OCI-LY3 (cell line): ENCODE measurements at regions not wholly inside any gene's neighbourhood (a gene's known extent, or its start where the extent isn't known, plus 50 kb on each side); places are given as distances from the start of the nearest gene placed in this dataset.

ENCODE experiments used
- H2AFZ ChIP-seq: fragments of 200-600, 300-600 bp; shearing (Covaris generic); 2 replicates; pipeline ENCODE4 v1.6.0; 2014; ENCODE audit warnings: antibody characterized with exemption, low read depth, low read length
- H3K27ac ChIP-seq: fragments of 200-600, 300-600 bp; sonication (generic); 2 replicates; pipeline ENCODE4 v1.5.1; 2014; ENCODE audit warnings: mild to moderate bottlenecking, low read length, moderate library complexity, mixed read lengths
- H3K27me3 ChIP-seq: fragments of 200-600, 300-600 bp; sonication (generic); 2 replicates; pipeline ENCODE4 v1.6.1; 2014; ENCODE audit warnings: low read depth, low read length, mixed read lengths
- H3K36me3 ChIP-seq: fragments of 200-600, 300-600 bp; sonication (generic); replicated peaks from 2 replicates; pipeline ENCODE3; 2014; ENCODE audit warnings: low read depth, low read length, mixed read lengths
- H3K4me1 ChIP-seq: fragments of 300-600, 200-600 bp; sonication (generic); 2 replicates; pipeline ENCODE4 v1.6.1; 2014; ENCODE audit warnings: low read length, mixed read lengths
- H3K4me2 ChIP-seq: fragments of 200-600, 300-600 bp; sonication (generic); 2 replicates; pipeline ENCODE4 v1.6.1; 2014; ENCODE audit warnings: low read length, mixed read lengths
- H3K4me3 ChIP-seq: fragments of 300-600, 200-600 bp; sonication (generic); 2 replicates; pipeline ENCODE4 v1.5.1; 2014; ENCODE audit warnings: antibody characterized with exemption, mild to moderate bottlenecking, low read length, moderate library complexity
- H3K79me2 ChIP-seq: fragments of 300-600, 200-600 bp; shearing (Covaris generic); 2 replicates; pipeline ENCODE4 v1.6.1; 2014; ENCODE audit warnings: mild to moderate bottlenecking, low read length, mixed read lengths
- H3K9ac ChIP-seq: fragments of 300-600, 200-600 bp; shearing (Covaris generic); 2 replicates; pipeline ENCODE4 v1.6.0; 2014; ENCODE audit warnings: mild to moderate bottlenecking, low read length, moderate library complexity
- H3K9me3 ChIP-seq: fragments of 200-600, 300-600 bp; shearing (Covaris generic); 2 replicates; pipeline ENCODE4 v1.6.1; 2014; ENCODE audit warnings: low read length, mixed read lengths; ENCODE audit not compliant: insufficient read depth
- H4K20me1 ChIP-seq: fragments of 200-600, 300-600 bp; sonication (generic); 2 replicates; pipeline ENCODE4 v1.6.1; 2016; ENCODE audit warnings: low read length, mixed read lengths; ENCODE audit not compliant: insufficient read depth
- EZH2phosphoT487 ChIP-seq: fragments of 200-600 bp; shearing (Covaris generic); IDR thresholded peaks from 2 replicates; pipeline ENCODE4 v1.6.1; 2018; ENCODE audit warnings: antibody characterized with exemption, mixed run types, low read depth
- TF ChIP-seq, protein P1 (sequence below): fragments of 200-600, 300-600 bp; sonication (generic); IDR thresholded peaks from 2 replicates; pipeline ENCODE4 v1.5.1; 2014; ENCODE audit warnings: antibody characterized with exemption, low read length, low read depth

DNA sequence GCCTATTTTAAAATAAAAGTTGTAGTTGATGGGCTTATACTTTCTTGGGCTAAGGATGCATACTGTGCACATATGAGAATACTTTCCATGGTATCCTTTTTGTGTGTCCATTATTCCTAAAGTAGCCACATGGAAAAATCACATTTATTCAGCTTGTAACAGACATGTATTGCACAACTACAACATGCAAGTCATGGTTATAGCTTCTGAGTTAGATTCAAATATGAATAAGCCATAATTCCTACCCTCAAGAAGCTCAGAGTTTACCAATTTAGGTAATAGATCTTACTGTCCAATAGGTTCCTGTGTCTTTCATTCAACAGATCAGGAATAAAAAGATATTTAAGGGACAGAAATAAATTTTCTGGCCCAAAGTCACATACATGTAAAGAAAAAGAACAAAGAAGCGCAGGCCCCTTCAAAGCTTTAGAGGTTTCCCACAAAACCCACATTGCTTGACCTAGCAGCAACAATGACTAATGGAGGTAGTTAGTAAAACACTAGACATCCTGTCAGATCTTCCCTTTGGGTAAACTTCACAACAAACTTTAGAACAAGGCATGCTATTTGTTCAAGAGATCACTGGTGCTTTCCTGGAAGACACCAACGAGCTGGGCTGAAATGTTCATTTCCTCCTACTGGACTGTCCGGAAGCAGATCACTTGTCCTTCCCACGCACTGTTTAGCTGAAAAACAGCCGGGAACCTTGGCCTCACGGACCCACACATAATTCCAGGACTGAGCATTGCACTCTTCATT is 78.4 kb upstream of the ITGA1 start:
- H2AFZ ChIP-seq, result no peak overlapping the region
- H3K27ac ChIP-seq, result no peak overlapping the region
- H3K4me3 ChIP-seq, result no peak overlapping the region
- no peak for TF ChIP-seq EZH2phosphoT487
- TF ChIP-seq, protein P1, sequence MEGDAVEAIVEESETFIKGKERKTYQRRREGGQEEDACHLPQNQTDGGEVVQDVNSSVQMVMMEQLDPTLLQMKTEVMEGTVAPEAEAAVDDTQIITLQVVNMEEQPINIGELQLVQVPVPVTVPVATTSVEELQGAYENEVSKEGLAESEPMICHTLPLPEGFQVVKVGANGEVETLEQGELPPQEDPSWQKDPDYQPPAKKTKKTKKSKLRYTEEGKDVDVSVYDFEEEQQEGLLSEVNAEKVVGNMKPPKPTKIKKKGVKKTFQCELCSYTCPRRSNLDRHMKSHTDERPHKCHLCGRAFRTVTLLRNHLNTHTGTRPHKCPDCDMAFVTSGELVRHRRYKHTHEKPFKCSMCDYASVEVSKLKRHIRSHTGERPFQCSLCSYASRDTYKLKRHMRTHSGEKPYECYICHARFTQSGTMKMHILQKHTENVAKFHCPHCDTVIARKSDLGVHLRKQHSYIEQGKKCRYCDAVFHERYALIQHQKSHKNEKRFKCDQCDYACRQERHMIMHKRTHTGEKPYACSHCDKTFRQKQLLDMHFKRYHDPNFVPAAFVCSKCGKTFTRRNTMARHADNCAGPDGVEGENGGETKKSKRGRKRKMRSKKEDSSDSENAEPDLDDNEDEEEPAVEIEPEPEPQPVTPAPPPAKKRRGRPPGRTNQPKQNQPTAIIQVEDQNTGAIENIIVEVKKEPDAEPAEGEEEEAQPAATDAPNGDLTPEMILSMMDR, result no peak
- peaks cover 12% of the 10 kb centered on the region for H3K4me1 ChIP-seq
- no peaks in the 10 kb centered on the region for H4K20me1 ChIP-seq
- no peaks in the 10 kb centered on the region for H3K36me3 ChIP-seq
- no peak overlapping the region for H3K4me2 ChIP-seq
- no peaks in the 10 kb centered on the region for H3K79me2 ChIP-seq
- H3K9me3 ChIP-seq, result no peaks in the 10 kb centered on the region
- H3K27me3 ChIP-seq, result no peaks in the 10 kb centered on the region
- no peak overlapping the region for H3K9ac ChIP-seq

DNA sequence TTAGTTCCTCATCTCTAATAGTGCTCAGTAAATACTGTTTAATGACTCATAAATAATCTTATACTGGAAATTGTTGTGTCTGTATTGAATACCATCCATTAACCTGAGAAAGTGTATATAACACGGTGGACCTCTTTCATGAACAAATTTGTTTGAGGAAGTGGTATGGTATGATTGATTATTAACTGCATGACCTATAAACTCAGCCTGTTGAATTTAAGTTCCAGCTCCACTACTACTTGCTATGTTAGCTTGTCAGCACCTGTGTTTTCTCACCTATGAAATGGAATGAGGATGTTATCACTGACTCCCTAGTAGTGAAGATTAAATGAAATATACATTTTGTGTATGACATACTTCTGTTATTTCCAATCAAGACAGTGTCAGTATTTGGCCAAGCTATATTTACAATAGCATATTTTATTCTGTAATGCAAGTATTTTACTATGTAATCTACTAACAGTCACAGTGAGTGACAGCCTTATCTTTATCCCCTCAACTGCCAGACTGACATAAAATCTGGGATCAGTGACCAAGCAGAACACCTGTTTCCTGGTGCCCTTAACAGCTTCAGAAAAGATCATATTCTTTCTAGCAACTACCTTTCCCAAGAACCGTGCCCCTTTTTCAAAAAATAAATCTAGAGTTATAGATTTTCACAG is 77.3 kb upstream of the ITGA1 start:
- no peaks in the 10 kb centered on the region for H3K27me3 ChIP-seq
- H3K4me3 ChIP-seq, result no peak overlapping the region
- peak overlapping the region; percentile 16 for H3K4me2 ChIP-seq
- no peaks in the 10 kb centered on the region for H4K20me1 ChIP-seq
- H3K4me1 ChIP-seq, result peaks cover 12% of the 10 kb centered on the region
- H2AFZ ChIP-seq, result no peak overlapping the region
- no peaks in the 10 kb centered on the region for H3K36me3 ChIP-seq
- no peaks in the 10 kb centered on the region for H3K79me2 ChIP-seq
- H3K27ac ChIP-seq, result no peak overlapping the region
- no peaks in the 10 kb centered on the region for H3K9me3 ChIP-seq
- H3K9ac ChIP-seq, result no peak overlapping the region
- no peak for TF ChIP-seq EZH2phosphoT487
- TF ChIP-seq, protein P1, result no peak

DNA sequence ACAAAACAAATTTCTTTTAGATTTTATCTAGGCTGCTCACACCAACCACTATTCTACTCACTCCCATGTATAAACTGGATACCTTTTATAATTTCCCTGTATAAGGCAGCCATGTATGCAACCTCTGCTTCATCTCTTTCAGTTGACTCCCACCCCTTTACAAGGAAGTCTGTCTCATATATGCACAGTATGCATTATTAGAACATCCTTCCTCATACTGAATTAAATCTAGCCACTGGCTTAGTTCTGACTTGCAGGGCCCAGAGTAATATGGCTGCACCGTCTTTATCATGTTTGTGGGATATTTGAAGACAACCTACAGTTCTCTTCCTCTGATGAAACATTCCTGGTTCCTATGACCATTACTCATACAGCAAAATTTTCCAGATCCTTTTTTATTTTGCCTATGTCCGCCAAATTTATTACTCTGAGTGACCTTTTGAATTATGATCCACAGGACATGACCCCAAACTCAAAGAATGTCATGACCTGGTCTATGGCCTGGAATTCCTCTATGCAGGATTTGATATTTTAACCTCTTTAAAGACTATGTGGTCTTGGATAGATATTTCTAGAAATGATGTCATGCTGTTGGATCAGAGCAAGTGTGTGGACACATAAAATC is 76.6 kb upstream of the ITGA1 start:
- Histone ChIP-seq H3K9me3 (no peaks in the 10 kb centered on the region), H3K4me3 (no peak overlapping the region), H3K79me2 (no peaks in the 10 kb centered on the region), H4K20me1 (no peaks in the 10 kb centered on the region), H3K9ac (no peak overlapping the region), H3K27me3 (no peaks in the 10 kb centered on the region), H3K4me1 (peaks cover 12% of the 10 kb centered on the region), H2AFZ (no peak overlapping the region), H3K4me2 (no peak overlapping the region), H3K36me3 (no peaks in the 10 kb centered on the region), H3K27ac (no peak overlapping the region)
- TF ChIP-seq, protein P1, result no peak
- no peak for TF ChIP-seq EZH2phosphoT487

DNA sequence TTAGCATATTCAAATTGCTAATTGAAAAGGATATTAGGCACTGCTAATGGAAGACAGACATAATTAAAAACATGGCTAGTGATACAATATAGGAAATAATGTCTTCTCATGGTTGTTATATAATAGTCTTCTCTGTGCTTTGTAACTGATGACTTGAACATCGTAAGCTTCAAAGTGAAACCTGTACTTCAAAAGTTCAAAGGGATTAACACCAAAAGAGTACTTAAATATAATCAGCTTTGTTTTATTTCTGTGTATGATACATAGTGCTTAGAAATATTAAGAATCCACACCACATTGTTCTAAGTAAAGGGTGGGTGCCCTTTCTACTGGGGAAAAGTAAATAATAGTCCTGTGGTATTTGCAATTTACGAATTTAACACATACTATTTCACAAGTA is 75.4 kb upstream of the ITGA1 start:
- Histone ChIP-seq H3K27me3 (no peaks in the 10 kb centered on the region), H4K20me1 (no peaks in the 10 kb centered on the region), H3K4me1 (peaks cover 12% of the 10 kb centered on the region), H3K9ac (no peak overlapping the region), H2AFZ (no peak overlapping the region), H3K27ac (no peak overlapping the region), H3K36me3 (no peaks in the 10 kb centered on the region), H3K4me3 (no peak overlapping the region), H3K4me2 (no peak overlapping the region), H3K79me2 (no peaks in the 10 kb centered on the region), H3K9me3 (no peaks in the 10 kb centered on the region)
- TF ChIP-seq, protein P1, result no peak
- TF ChIP-seq EZH2phosphoT487, result no peak
